GM19395 (cell line): ENCODE measurements at regions not wholly inside any gene's neighbourhood (a gene's known extent, or its start where the extent isn't known, plus 50 kb on each side); places are given as distances from the start of the nearest gene placed in this dataset.
A peak's percentile ranks its signal among the peaks of the same experiment; 100 is the strongest.
"Not testable (repeated sequence)": the region's sequence is repeated elsewhere in the genome, so short reads cannot be mapped to it uniquely, and the experiment has no call there.

Experiments used
- ATAC-seq: cut with Tn5 transposase; IDR thresholded peaks from one replicate; pipeline ENCODE4 v1.9.1; 2021; ENCODE audit warnings: mild to moderate bottlenecking, moderate library complexity; ENCODE audit not compliant: unreplicated experiment

- no peak for ATAC-seq
These were observed 1414.6 kb downstream of the SLITRK1 start for GRCh38 chr13:82467626-82468025.

DNA sequence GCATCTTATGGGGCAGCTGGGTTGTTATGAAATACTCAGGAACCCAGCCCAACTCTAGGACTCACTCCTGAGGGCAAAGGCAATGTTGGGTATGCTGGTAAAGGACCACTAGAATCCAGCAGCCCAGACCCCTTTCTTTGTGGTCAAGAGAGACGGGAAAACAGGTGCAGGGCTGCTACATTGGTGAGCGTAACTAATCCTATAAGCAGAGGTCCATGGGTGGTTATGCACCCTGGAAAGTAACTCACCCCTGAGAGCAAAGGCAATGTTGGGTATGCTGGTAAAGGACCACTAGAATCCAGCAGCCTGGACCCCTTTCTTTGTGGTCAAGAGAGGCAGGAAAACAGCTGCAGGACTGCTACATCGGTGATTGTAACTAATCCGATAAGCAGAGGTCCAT is 1422.7 kb downstream of the SLITRK1 start:
- not testable (repeated sequence) for ATAC-seq

GRCh38 chr13:82458169-82458568 is 1424.1 kb downstream of the SLITRK1 start:
- no peak for ATAC-seq

GRCh38 chr13:82457548-82457947 is 1424.7 kb downstream of the SLITRK1 start:
- ATAC-seq: not testable (repeated sequence)

- ATAC-seq: no peak
These were observed 1434.7 kb downstream of the SLITRK1 start for GRCh38 chr13:82447416-82448077.

GRCh38 chr13:82439159-82439904 is 1442.9 kb downstream of the SLITRK1 start:
- ATAC-seq: no peak

DNA sequence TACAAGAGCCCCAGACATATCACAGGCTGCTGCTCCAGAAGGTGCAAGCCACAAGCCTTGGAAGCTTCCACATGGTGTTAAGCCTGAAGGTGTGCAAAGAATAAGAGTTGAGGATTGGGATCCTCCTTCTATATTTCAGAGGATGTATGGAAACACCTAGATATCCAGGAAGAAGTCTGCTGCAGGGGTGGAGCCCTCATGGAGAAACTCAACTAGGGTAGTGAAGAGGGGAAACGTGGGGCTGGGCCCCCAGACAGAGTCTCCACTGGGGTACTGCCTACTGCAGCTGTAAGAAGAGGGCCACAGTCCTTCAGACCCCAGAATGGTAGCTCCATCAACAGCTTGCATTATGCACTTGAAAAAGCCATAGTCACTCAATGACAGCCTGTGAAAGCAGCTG is 1444.0 kb downstream of the SLITRK1 start:
- ATAC-seq: no peak

GRCh38 chr13:82436099-82436585 is 1446.1 kb downstream of the SLITRK1 start:
- ATAC-seq: no peak

DNA sequence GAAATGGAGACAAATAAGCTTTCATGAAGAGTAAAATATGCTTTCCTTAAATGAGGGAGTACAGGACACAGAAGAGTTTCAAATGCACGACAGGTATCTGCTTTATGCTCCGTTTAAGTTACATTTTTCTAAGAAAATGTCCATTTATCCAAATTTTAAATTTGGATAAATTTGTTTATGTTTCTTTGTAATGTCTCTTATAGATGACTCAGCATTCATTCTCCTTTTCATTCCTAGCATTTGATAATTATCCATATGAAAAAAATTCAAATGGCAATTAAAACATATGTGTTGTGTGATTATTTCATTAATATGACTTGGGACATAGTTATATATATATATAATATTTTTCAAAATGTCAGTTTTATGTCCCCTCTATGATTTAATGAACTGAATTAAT is 1449.3 kb downstream of the SLITRK1 start:
- ATAC-seq: no peak

DNA sequence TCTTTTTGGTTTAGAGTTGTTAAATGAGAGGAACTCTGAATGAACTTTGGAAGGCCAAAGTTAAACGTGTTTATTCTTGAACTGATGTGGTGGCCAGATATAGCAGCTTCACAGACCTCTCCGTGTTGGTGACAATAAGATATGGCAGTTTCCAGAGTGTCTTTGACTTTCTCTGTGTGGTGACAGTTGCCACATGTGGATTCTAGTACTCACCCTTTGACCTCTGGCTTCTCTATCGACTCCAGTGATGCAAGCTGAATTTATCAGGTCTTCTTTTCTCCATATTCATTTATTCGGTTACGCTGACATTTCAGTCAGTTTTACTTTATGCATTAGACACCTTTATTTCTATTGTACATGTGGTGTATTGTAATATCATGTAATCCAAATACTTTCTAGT is 1469.5 kb downstream of the SLITRK1 start:
- no peak for ATAC-seq

DNA sequence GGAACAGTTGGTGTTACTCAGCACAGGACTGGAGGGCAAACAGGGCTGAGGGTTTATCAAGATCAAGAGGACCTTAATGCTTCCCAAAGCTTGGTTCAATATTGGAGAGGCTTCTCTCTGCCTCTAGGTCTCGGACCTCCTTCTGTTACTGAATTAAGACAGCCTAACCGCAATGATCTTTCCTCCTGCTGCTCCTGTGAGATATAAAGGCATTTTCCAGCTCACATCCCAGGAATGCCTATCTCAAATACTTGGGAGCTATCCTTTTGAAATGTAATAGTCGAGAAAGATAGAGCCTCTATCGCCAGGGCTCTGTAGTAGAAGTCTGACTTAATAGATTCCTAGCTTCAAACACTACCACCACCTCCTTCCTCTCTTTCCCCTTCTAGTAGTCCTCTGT is 1475.0 kb downstream of the SLITRK1 start:
- ATAC-seq: no peak

DNA sequence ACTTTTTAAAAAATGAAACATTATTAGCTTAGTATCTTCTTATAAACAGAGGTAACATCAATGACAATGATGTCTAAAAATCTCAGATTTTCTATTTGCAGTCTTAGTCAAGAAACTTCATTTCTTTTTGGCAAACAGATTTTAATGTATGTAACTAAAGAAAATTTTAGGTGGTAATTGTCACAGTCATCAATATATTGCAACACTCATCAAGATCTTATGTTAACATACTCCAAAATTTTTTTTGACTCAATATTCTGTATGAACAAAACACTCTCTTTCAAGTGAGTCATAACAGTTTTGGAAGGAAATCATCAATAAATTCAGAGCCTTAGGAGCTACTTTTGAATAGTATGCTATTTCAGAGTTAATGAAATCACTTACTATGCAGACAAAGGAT is 1507.6 kb downstream of the SLITRK1 start:
- no peak for ATAC-seq

- ATAC-seq: no peak
These were observed 1512.0 kb downstream of the SLITRK1 start for GRCh38 chr13:82370316-82370715.

DNA sequence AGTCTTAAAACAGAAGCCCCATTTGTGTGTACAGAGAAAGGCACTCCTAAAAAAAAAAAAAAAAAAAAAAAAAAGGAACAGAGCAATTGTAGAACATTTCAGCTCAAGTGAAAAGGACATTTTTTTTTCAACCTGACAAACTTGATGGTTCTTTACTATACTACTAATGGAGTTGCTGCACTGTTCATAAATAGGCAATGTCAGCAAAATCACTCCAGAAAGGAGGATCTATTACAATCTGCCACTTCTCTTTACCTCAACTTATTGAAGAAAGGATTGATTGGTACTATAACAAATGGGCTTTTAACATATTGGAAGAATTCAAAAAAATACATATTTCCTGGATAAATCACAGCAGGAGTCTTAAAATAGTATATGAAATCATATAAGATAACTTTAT is 1517.7 kb downstream of the SLITRK1 start:
- ATAC-seq: no peak

DNA sequence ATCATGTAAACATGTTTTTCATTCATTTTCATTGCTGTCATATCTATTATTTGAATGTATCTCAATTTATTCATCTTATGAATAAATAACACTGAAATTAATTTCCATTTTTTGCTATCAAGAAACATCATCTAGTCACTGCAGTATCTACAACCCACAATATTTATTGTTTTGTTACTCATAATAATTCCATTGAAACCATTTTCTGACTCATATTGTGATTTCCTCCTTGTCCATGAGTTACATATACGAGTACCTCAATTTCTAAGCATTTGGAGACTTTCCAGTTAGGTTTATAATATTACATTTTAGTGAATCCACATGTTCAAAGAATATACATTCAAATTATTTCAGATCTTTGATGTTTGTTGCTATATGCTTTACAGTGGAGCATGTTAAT is 1524.0 kb downstream of the SLITRK1 start:
- ATAC-seq: no peak

- no peak for ATAC-seq
These were observed 1525.4 kb downstream of the SLITRK1 start for GRCh38 chr13:82356667-82357410.

DNA sequence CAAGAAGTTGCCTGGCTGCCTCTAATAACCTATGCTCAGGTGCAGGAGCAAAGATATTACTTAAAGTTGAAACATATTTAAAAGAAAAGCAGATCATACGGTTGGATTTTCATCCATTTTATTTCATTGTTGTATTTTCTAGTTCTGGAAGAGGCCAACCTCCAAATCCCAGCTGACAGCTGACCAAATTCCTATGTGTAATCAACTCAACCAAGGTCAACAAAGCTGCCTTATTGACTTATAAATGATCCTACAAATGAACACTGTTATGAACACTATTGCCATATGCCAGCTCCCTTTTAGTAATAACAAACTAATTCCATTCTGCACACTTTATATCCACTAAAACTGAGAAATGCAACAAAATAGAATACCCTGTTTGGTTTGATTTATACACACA is 1537.4 kb downstream of the SLITRK1 start:
- ATAC-seq: no peak

DNA sequence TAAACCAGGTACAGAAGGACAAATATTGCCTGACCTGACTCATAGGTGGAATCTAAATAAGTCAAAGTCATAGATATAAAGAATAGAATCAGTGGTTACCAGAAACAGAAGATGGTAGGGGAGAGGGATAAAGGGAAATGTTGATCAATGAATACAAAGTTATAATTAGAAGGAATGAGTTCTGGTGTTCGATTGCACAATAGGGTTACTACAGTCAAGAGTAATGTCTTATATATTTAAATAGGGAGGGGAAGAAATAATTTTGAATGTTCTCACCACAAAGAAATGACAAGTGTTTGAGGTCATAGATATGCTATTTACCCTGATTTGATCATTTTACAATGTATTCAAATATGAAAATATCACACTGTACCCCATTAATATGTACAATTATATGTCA is 1541.2 kb downstream of the SLITRK1 start:
- ATAC-seq: no peak

- peak; percentile 68 for ATAC-seq
These were observed 1551.8 kb downstream of the SLITRK1 start for GRCh38 chr13:82330499-82330898.

DNA sequence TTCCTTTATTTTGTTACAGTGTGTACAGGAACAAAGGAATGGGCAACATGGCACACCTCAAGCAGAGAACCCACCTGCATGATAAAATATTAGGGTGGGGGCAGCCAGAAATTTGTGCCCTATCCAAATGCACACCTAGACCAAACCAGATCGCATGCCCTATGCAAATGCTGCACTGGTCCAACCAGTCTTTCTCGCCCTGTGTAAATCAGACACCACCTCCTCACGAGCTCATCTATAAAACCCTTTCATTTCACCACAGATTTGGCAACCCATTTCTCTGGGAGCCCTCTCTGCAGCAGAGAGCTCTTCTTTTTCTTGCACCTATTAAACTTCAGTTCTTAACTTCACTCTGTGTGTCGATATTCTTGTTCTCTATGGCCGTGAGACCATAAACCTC is 1559.2 kb downstream of the SLITRK1 start:
- no peak for ATAC-seq

- no peak for ATAC-seq
These were observed 1576.7 kb downstream of the SLITRK1 start for GRCh38 chr13:82305588-82305987.

- no peak for ATAC-seq
These were observed 1584.2 kb downstream of the SLITRK1 start for GRCh38 chr13:82298106-82298505.
